Thoracic aorta (tissue), 2 donors: ENCODE measurements at regions not wholly inside any gene's neighbourhood (a gene's known extent, or its start where the extent isn't known, plus 50 kb on each side); places are given as distances from the start of the nearest gene placed in this dataset.

ENCODE experiments used
- ATAC-seq: fragments of 150-250 bp; one replicate; pipeline ENCODE4 v1.8.0; 2017; ENCODE audit warnings: low read depth; ENCODE audit not compliant: insufficient number of reproducible peaks, low FRiP score
- DNase-seq: peaks from one replicate; pipeline ENCODE4 v3.0.0-alpha.2; 2020; ENCODE audit warnings: low spot score
- H3K27ac ChIP-seq, 2 donors: fragments of 200-600 bp; sonication (generic); 1 replicate in 1 of 2; 2 replicates in 1 of 2; pipeline ENCODE4 v1.5.1; 2016; ENCODE audit warnings: mild to moderate bottlenecking in 2 of 2, moderate library complexity in 2 of 2
- H3K27me3 ChIP-seq: fragments of 200-600 bp; sonication (generic); replicated peaks from 2 replicates; pipeline ENCODE4 v1.6.0; 2016; ENCODE audit warnings: mild to moderate bottlenecking; ENCODE audit not compliant: insufficient read depth
- H3K36me3 ChIP-seq: fragments of 200-600 bp; sonication (generic); one replicate; pipeline ENCODE4 v1.5.1; 2016
- H3K4me1 ChIP-seq, 2 donors: fragments of 200-600 bp; sonication (generic); 1 replicate in 1 of 2; 2 replicates in 1 of 2; pipeline versions ENCODE4 v1.5.1 to v1.6.0; 2016; ENCODE audit warnings: low read depth in 2 of 2, mild to moderate bottlenecking in 1 of 2; ENCODE audit not compliant: control insufficient read depth in 1 of 2
- H3K4me3 ChIP-seq: fragments of 200-600 bp; sonication (generic); 2 replicates; pipeline ENCODE4 v1.5.1; 2016; ENCODE audit warnings: mild to moderate bottlenecking
- H3K9me3 ChIP-seq: fragments of 200-600 bp; sonication (generic); 2 replicates; pipeline ENCODE4 v1.5.1; 2016
- TF ChIP-seq, protein P1 (sequence below): fragments of 200-600 bp; sonication (generic); IDR thresholded peaks from one replicate; pipeline ENCODE4 v1.5.1; 2019; ENCODE audit warnings: antibody characterized with exemption

- ATAC-seq (no peak), DNase-seq (no peak)
- Histone ChIP-seq H3K27ac (no peak overlapping the region), H3K27me3 (no peaks in the 10 kb centered on the region), H3K36me3 (no peaks in the 10 kb centered on the region), H3K9me3 (no peaks in the 10 kb centered on the region), H3K4me3 (no peak overlapping the region), H3K4me1 (no peaks in the 10 kb centered on the region)
- TF ChIP-seq, protein P1, sequence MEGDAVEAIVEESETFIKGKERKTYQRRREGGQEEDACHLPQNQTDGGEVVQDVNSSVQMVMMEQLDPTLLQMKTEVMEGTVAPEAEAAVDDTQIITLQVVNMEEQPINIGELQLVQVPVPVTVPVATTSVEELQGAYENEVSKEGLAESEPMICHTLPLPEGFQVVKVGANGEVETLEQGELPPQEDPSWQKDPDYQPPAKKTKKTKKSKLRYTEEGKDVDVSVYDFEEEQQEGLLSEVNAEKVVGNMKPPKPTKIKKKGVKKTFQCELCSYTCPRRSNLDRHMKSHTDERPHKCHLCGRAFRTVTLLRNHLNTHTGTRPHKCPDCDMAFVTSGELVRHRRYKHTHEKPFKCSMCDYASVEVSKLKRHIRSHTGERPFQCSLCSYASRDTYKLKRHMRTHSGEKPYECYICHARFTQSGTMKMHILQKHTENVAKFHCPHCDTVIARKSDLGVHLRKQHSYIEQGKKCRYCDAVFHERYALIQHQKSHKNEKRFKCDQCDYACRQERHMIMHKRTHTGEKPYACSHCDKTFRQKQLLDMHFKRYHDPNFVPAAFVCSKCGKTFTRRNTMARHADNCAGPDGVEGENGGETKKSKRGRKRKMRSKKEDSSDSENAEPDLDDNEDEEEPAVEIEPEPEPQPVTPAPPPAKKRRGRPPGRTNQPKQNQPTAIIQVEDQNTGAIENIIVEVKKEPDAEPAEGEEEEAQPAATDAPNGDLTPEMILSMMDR, result no peak
These were observed 345.1 kb downstream of the HHIPL2 start for GRCh38 chr1:222202831-222203230.

- no peaks in the 10 kb centered on the region for H3K36me3 ChIP-seq
- H3K27me3 ChIP-seq, result no peaks in the 10 kb centered on the region
- H3K9me3 ChIP-seq, result no peaks in the 10 kb centered on the region
- H3K4me1 ChIP-seq, result no peaks in the 10 kb centered on the region
- H3K27ac ChIP-seq, result no peak overlapping the region
- ATAC-seq, result no peak
- H3K4me3 ChIP-seq, result no peak overlapping the region
- no peak for DNase-seq
- TF ChIP-seq, protein P1, result no peak
These were observed 351.2 kb downstream of the HHIPL2 start for GRCh38 chr1:222196736-222197135.

- no peaks in the 10 kb centered on the region for H3K27me3 ChIP-seq
- DNase-seq (no peak), ATAC-seq (no peak)
- no peak overlapping the region for H3K27ac ChIP-seq
- H3K36me3 ChIP-seq, result no peaks in the 10 kb centered on the region
- no peaks in the 10 kb centered on the region for H3K9me3 ChIP-seq
- no peak overlapping the region for H3K4me3 ChIP-seq
- TF ChIP-seq, protein P1, result no peak
- H3K4me1 ChIP-seq, result no peaks in the 10 kb centered on the region
These were observed 351.6 kb downstream of the HHIPL2 start for GRCh38 chr1:222196288-222196687.

DNA sequence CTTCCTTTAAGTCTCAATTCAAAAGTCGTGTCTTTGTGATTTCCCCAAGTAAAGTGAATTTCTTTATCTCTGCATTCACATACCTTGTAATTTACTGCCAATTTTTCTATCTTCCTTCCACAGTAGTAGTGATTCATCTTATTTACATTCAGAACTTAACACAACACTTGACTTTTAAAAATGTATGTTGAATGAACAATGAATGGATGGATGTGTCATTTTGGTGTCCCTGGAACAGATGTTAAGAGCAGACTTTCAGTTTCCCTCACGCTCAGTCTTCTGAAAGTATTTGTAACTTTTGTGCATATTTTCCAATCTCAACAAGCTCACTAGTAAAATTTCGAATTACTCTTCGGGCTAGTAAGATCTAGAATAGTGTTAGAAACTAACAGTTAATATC lies 352.0 kb downstream of the HHIPL2 start:
- TF ChIP-seq, protein P1, result no peak
- no peaks in the 10 kb centered on the region for H3K4me1 ChIP-seq
- no peaks in the 10 kb centered on the region for H3K27me3 ChIP-seq
- no peaks in the 10 kb centered on the region for H3K36me3 ChIP-seq
- H3K9me3 ChIP-seq, result no peaks in the 10 kb centered on the region
- H3K27ac ChIP-seq, result no peak overlapping the region
- DNase-seq (no peak), ATAC-seq (no peak)
- H3K4me3 ChIP-seq, result no peak overlapping the region

DNA sequence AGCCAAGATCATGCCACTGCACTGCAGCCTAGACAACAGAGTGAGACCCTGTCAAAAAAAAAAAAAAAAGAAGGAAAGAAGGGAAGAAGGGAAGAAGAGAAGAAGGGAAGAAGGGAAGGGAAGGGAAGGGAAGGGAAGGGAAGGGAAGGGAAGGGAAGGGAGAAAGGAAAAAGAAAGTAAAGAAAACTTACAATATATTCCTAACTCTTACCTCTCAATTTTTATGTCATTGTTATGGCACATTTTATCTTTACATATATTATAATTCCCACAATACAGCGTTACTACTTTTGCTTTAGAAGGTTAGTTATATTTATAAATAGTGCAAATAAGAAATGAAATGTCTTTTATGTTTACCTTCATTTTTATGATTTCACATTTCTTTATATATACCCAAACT lies 358.7 kb downstream of the HHIPL2 start:
- H3K4me1 ChIP-seq, result no peaks in the 10 kb centered on the region
- TF ChIP-seq, protein P1, result no peak
- no peaks in the 10 kb centered on the region for H3K9me3 ChIP-seq
- H3K4me3 ChIP-seq, result no peak overlapping the region
- no peaks in the 10 kb centered on the region for H3K27me3 ChIP-seq
- no peak overlapping the region for H3K27ac ChIP-seq
- no peaks in the 10 kb centered on the region for H3K36me3 ChIP-seq
- no peak for DNase-seq
- ATAC-seq, result no peak
